ENCODE measurements at regions not wholly inside any gene's neighbourhood (a gene's known extent, or its start where the extent isn't known, plus 50 kb on each side); places are given as distances from the start of the nearest gene placed in this dataset.

GRCh38 chr13:74895042-74895796 is 586.8 kb downstream of the TBC1D4 start:
- CTCF ChIA-PET, result no interaction called here
- H3K27ac Mint-ChIP-seq, result no peak overlapping the region
- no peaks in the 10 kb centered on the region for H3K9me3 Mint-ChIP-seq
- no peaks in the 10 kb centered on the region for H3K36me3 ChIP-seq (ENCODE audit: control insufficient read depth in 2 of 2, extremely low read depth in 1 of 2, insufficient read depth in 1 of 2, low read length in 1 of 2)
- no peaks in the 10 kb centered on the region for H3K4me1 ChIP-seq (ENCODE audit: control insufficient read depth in 1 of 2, extremely low read depth in 1 of 2, insufficient read depth in 2 of 2, low read length in 2 of 2)
- peaks cover 0 to 4% (median 4%) of the 10 kb centered on the region in 3 donors for H3K4me1 Mint-ChIP-seq
- H3K9me3 ChIP-seq, result no peaks in the 10 kb centered on the region
- ATAC-seq (replicated peaks in 1 of 4), result no peak
- H3K36me3 Mint-ChIP-seq, result no peaks in the 10 kb centered on the region
- H3K27me3 ChIP-seq (replicated peaks in 1 of 2; ENCODE audit: control insufficient read depth in 2 of 2, extremely low read depth in 1 of 2, insufficient read depth in 2 of 2, low read length in 1 of 2), result no peaks in the 10 kb centered on the region
- POLR2A ChIA-PET, result interaction anchor here in 1 of 2 donors (0.7 kb wide), 1 partner anchor 438 kb away, joined by 4 read pairs; no protein-coding TSS in a partner anchor
- no peak overlapping the region for H3K27ac ChIP-seq (ENCODE audit: low read length)
- no peak for DNase-seq
- no CpG with 5 or more reads among the region's 1 CpG for WGBS (ENCODE audit: insufficient coverage)
- peaks cover 2 to 11% of the 10 kb centered on the region in 2 donors for H3K27me3 Mint-ChIP-seq
- H3K4me3 Mint-ChIP-seq, result no peak overlapping the region
- no peak overlapping the region for H3K4me3 ChIP-seq (ENCODE audit: control insufficient read depth in 1 of 2, extremely low read depth in 1 of 2, low read length in 1 of 2)

- ChIA-PET CTCF (no interaction called here), POLR2A (no interaction called here)
- H3K27ac Mint-ChIP-seq, result no peak overlapping the region
- no peak overlapping the region for H3K4me3 ChIP-seq (ENCODE audit: control insufficient read depth in 1 of 2, extremely low read depth in 1 of 2, low read length in 1 of 2)
- DNase-seq (no peak), ATAC-seq (replicated peaks in 1 of 4) (no peak)
- H3K4me1 ChIP-seq (ENCODE audit: control insufficient read depth in 1 of 2, extremely low read depth in 1 of 2, insufficient read depth in 2 of 2, low read length in 2 of 2), result no peaks in the 10 kb centered on the region
- H3K9me3 ChIP-seq, result no peaks in the 10 kb centered on the region
- 80% methylated on average over 1 of the region's 3 CpGs for WGBS (ENCODE audit: insufficient coverage)
- no peaks in the 10 kb centered on the region for H3K9me3 Mint-ChIP-seq
- peaks cover 2 to 9% of the 10 kb centered on the region in 2 donors for H3K27me3 Mint-ChIP-seq
- H3K36me3 ChIP-seq (ENCODE audit: control insufficient read depth in 2 of 2, extremely low read depth in 1 of 2, insufficient read depth in 1 of 2, low read length in 1 of 2), result no peaks in the 10 kb centered on the region
- H3K4me1 Mint-ChIP-seq, result peaks cover 0 to 4% (median 4%) of the 10 kb centered on the region in 3 donors
- no peak overlapping the region for H3K27ac ChIP-seq (ENCODE audit: low read length)
- no peak overlapping the region for H3K4me3 Mint-ChIP-seq
- H3K36me3 Mint-ChIP-seq, result no peaks in the 10 kb centered on the region
- H3K27me3 ChIP-seq (replicated peaks in 1 of 2; ENCODE audit: control insufficient read depth in 2 of 2, extremely low read depth in 1 of 2, insufficient read depth in 2 of 2, low read length in 1 of 2), result no peaks in the 10 kb centered on the region
Observed at GRCh38 chr13:74892096-74892495, 589.9 kb downstream of the TBC1D4 start.

- Mint-ChIP-seq H3K9me3 (no peaks in the 10 kb centered on the region), H3K4me1 (peaks cover 0 to 4% (median 4%) of the 10 kb centered on the region in 3 donors), H3K4me3 (no peak overlapping the region), H3K36me3 (no peaks in the 10 kb centered on the region), H3K27me3 (peaks cover 2 to 6% of the 10 kb centered on the region in 2 donors), H3K27ac (no peak overlapping the region)
- DNase-seq (no peak), ATAC-seq (replicated peaks in 1 of 4) (no peak)
- Histone ChIP-seq H3K4me1 (ENCODE audit: control insufficient read depth in 1 of 2, extremely low read depth in 1 of 2, insufficient read depth in 2 of 2, low read length in 2 of 2) (no peaks in the 10 kb centered on the region), H3K36me3 (ENCODE audit: control insufficient read depth in 2 of 2, extremely low read depth in 1 of 2, insufficient read depth in 1 of 2, low read length in 1 of 2) (no peaks in the 10 kb centered on the region), H3K27me3 (replicated peaks in 1 of 2; ENCODE audit: control insufficient read depth in 2 of 2, extremely low read depth in 1 of 2, insufficient read depth in 2 of 2, low read length in 1 of 2) (no peaks in the 10 kb centered on the region), H3K4me3 (ENCODE audit: control insufficient read depth in 1 of 2, extremely low read depth in 1 of 2, low read length in 1 of 2) (no peak overlapping the region), H3K27ac (ENCODE audit: low read length) (no peak overlapping the region), H3K9me3 (no peaks in the 10 kb centered on the region)
- no CpG with 5 or more reads among the region's 5 CpGs for WGBS (ENCODE audit: insufficient coverage)
- POLR2A ChIA-PET, result no interaction called here
- CTCF ChIA-PET, result no interaction called here
Observed at GRCh38 chr13:74891610-74892009, 590.4 kb downstream of the TBC1D4 start.

GRCh38 chr13:74889321-74889720 is 592.6 kb downstream of the TBC1D4 start:
- no peak for DNase-seq

GRCh38 chr13:74886502-74886901 is 595.5 kb downstream of the TBC1D4 start:
- Histone ChIP-seq H3K27ac (ENCODE audit: low read length) (no peak overlapping the region), H3K4me3 (ENCODE audit: control insufficient read depth in 1 of 2, extremely low read depth in 1 of 2, low read length in 1 of 2) (no peak overlapping the region), H3K4me1 (ENCODE audit: control insufficient read depth in 1 of 2, extremely low read depth in 1 of 2, insufficient read depth in 2 of 2, low read length in 2 of 2) (no peaks in the 10 kb centered on the region), H3K36me3 (ENCODE audit: control insufficient read depth in 2 of 2, extremely low read depth in 1 of 2, insufficient read depth in 1 of 2, low read length in 1 of 2) (no peaks in the 10 kb centered on the region), H3K9me3 (no peaks in the 10 kb centered on the region), H3K27me3 (replicated peaks in 1 of 2; ENCODE audit: control insufficient read depth in 2 of 2, extremely low read depth in 1 of 2, insufficient read depth in 2 of 2, low read length in 1 of 2) (no peaks in the 10 kb centered on the region)
- Mint-ChIP-seq H3K9me3 (no peaks in the 10 kb centered on the region), H3K4me3 (no peak overlapping the region), H3K27ac (no peak overlapping the region), H3K27me3 (peaks cover 0 to 3% of the 10 kb centered on the region in 2 donors), H3K36me3 (no peaks in the 10 kb centered on the region), H3K4me1 (no peaks in the 10 kb centered on the region)
- POLR2A ChIA-PET, result no interaction called here
- WGBS (ENCODE audit: insufficient coverage), result no CpG with 5 or more reads among the region's 3 CpGs
- DNase-seq (no peak), ATAC-seq (replicated peaks in 1 of 4) (no peak)
- CTCF ChIA-PET, result no interaction called here

More at GRCh38 chr13:74889321-74889720, 592.6 kb downstream of the TBC1D4 start:
- Histone ChIP-seq H3K27ac (ENCODE audit: low read length) (no peak overlapping the region), H3K4me3 (ENCODE audit: control insufficient read depth in 1 of 2, extremely low read depth in 1 of 2, low read length in 1 of 2) (no peak overlapping the region), H3K36me3 (ENCODE audit: control insufficient read depth in 2 of 2, extremely low read depth in 1 of 2, insufficient read depth in 1 of 2, low read length in 1 of 2) (no peaks in the 10 kb centered on the region), H3K9me3 (no peaks in the 10 kb centered on the region), H3K4me1 (ENCODE audit: control insufficient read depth in 1 of 2, extremely low read depth in 1 of 2, insufficient read depth in 2 of 2, low read length in 2 of 2) (no peaks in the 10 kb centered on the region), H3K27me3 (replicated peaks in 1 of 2; ENCODE audit: control insufficient read depth in 2 of 2, extremely low read depth in 1 of 2, insufficient read depth in 2 of 2, low read length in 1 of 2) (no peaks in the 10 kb centered on the region)
- ATAC-seq (replicated peaks in 1 of 4), result no peak
- Mint-ChIP-seq H3K27me3 (peaks cover 2 to 9% of the 10 kb centered on the region in 2 donors), H3K4me3 (no peak overlapping the region), H3K27ac (no peak overlapping the region), H3K36me3 (no peaks in the 10 kb centered on the region), H3K9me3 (no peaks in the 10 kb centered on the region), H3K4me1 (peaks cover 0 to 4% (median 4%) of the 10 kb centered on the region in 3 donors)
- ChIA-PET POLR2A (interaction anchor here in 1 of 2 donors (0.8 kb wide), 1 partner anchor 19 kb away, joined by 3 read pairs; no protein-coding TSS in a partner anchor), CTCF (no interaction called here)

GRCh38 chr13:74883834-74884233 is 598.1 kb downstream of the TBC1D4 start:
- Mint-ChIP-seq H3K27me3 (peaks cover 0 to 3% of the 10 kb centered on the region in 2 donors), H3K36me3 (no peaks in the 10 kb centered on the region), H3K27ac (no peak overlapping the region), H3K4me1 (no peaks in the 10 kb centered on the region), H3K9me3 (peaks cover 0 to 9% (median 0%) of the 10 kb centered on the region in 3 donors), H3K4me3 (no peak overlapping the region)
- no CpG with 5 or more reads among the region's 3 CpGs for WGBS (ENCODE audit: insufficient coverage)
- H3K4me1 ChIP-seq (ENCODE audit: control insufficient read depth in 1 of 2, extremely low read depth in 1 of 2, insufficient read depth in 2 of 2, low read length in 2 of 2), result no peaks in the 10 kb centered on the region
- H3K27ac ChIP-seq (ENCODE audit: low read length), result no peak overlapping the region
- H3K36me3 ChIP-seq (ENCODE audit: control insufficient read depth in 2 of 2, extremely low read depth in 1 of 2, insufficient read depth in 1 of 2, low read length in 1 of 2), result no peaks in the 10 kb centered on the region
- H3K9me3 ChIP-seq, result no peaks in the 10 kb centered on the region
- H3K27me3 ChIP-seq (replicated peaks in 1 of 2; ENCODE audit: control insufficient read depth in 2 of 2, extremely low read depth in 1 of 2, insufficient read depth in 2 of 2, low read length in 1 of 2), result no peaks in the 10 kb centered on the region
- no peak for ATAC-seq (replicated peaks in 1 of 4)
- no peak for DNase-seq
- ChIA-PET CTCF (interaction anchor here (0.6 to 0.7 kb wide), 2 partner anchors 826 to 1081 kb away, joined by 3 to 4 read pairs; no protein-coding TSS in a partner anchor), POLR2A (no interaction called here)
- no peak overlapping the region for H3K4me3 ChIP-seq (ENCODE audit: control insufficient read depth in 1 of 2, extremely low read depth in 1 of 2, low read length in 1 of 2)
